HG02884 (cell line): ENCODE measurements at regions not wholly inside any gene's neighbourhood (a gene's known extent, or its start where the extent isn't known, plus 50 kb on each side); places are given as distances from the start of the nearest gene placed in this dataset.
"Not testable (repeated sequence)": the region's sequence is repeated elsewhere in the genome, so short reads cannot be mapped to it uniquely, and the experiment has no call there.

Experiments used
- ATAC-seq: cut with Tn5 transposase; IDR thresholded peaks from one replicate; pipeline ENCODE4 v1.9.1; 2021; ENCODE audit warnings: mild to moderate bottlenecking, moderate library complexity; ENCODE audit not compliant: unreplicated experiment

DNA sequence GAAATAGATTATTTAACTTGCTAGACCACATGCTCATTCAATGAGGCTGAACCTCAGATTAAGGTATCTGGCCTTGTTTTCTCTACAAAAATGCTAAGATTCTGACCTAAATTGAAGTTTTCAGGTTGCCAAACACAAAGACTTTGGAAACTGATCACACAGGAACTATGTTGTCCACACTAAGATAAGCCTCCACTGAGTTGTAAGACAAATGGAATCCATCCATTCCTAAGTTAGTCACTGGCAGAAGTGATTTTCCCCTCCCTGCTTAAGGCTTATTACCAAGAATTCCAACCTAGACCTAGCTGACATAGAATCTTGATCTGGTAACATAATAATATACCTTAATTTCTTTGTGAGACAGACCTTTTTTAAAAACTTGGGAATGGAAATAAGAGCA lies 608.1 kb downstream of the TENT5A start:
- no peak for ATAC-seq

DNA sequence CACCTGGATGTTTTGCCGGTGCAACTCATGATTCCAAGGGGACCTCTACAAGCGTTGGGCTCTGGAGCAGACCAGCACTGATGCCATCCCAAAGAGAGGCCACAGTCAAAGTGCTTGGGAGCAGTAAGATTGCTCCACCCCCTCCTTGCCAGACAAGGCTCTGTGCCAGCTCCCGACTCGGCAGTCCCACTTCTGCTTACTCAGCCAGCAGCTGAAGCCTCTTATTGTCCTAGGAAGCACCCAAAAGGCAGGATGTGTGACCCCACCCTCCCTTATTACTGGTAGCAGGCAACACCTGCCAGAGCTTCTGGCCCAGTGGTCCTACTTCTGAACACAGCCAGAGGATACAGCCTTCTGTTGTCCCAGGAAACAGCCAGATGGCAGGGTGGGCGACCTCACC lies 614.2 kb downstream of the TENT5A start:
- ATAC-seq: no peak

DNA sequence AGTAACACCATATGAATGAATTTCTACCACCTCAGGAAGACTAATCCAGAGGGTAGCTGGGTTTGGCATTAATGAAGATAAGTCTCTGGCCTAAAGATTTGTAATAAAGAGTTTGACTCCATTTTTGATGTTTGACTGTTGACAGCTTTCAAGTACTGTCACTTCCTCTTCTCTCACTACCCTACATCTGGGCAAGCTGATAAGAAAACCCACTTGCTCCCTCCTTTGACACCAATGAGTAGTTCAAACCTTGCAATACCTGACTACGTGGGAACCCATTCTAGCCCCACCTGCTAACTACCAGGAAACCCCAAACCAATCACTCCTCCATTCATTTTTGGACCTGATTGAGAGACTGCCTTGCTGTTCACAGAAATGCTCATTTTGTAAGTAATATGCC lies 621.5 kb downstream of the TENT5A start:
- no peak for ATAC-seq

DNA sequence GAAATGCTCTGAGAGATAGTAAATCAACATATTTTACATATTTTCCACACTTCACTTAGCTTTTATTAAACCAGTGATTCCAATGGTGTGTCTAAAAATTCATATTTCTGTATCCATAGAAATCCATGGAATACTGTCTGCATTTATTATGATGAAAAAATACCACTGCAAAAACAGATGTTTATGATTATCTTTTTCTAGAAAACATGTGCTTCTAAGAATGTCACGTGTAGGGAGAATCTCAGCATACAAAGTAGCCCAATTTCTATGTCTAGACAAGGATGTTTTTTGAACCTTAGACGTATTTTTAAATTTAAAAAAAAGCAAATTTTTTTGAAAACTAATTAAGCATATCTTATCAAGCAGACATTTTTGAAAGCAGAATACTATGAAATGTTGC lies 622.4 kb downstream of the TENT5A start:
- no peak for ATAC-seq

DNA sequence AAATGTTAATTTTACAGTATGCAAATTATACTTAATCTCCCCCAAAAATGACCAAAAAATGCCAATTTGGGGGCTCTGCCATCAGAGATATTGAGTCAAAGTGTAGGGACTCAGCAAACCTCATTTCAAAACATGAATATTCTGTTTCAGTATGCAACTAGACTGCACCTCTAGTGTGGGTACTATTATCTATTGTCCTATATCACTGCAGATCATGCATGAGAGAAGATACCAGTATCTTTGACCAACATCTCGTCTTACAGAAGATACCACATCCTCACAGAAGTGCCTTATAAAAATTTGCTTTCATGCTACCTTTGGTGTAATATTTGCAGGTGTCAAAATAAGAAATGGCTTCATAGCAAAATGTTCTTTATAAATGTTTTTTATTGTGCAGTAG lies 623.8 kb downstream of the TENT5A start:
- ATAC-seq: no peak

DNA sequence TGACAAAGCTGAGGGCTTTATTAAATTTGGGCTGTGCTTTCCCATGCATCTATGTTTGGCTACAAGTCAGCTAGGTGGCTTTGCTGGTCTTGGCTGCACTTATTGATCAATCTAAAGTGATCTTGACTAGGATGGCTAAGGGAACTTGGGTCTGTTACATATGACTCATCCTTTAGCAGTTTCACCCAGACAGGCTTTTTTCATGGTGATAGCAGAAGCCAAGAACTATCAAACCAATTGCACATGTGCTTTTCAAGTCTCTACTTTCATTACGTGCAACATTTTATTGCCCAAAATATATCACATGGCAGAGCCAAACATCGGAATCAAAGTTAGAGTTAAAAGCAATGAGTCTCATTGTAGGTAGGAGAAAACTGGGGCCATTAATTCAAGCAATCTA lies 626.3 kb downstream of the TENT5A start:
- ATAC-seq: no peak

DNA sequence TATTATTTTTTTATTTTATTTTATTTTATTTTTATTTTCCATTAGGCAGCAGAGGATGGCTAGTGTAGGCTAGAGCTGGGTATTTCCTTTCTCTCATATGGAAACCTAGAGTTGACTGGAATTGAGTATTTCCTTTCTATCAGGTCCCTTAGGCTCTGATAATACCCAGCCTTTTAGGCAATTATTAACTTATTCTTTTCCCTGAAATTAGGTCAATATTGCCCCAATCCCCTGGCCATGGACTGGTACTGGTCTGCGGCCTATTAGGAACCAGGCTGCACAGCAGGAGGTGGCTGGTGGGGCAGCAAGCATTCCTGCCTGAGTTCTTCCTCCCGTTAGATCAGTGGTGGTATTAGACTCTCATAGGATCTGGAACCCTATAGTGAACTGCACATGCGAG lies 632.2 kb downstream of the TENT5A start:
- ATAC-seq: no peak

DNA sequence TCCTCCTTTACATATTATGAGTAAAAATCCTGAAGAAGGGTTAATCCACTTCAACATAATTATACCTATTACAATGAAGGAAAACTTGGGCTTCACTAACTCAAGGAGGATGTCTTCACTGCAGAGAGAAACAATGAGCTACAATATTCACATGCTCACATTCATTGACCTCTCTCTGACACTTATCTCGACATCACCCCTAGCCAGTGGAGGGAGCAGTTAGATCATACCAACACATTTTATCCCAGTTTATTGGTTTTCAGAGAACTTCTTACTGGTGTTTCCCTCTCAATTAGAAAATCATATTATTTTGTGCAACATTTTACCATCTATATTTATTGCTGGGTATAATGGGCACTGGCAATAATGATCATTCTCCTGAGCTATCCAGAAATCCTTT lies 646.5 kb downstream of the TENT5A start:
- ATAC-seq: no peak

DNA sequence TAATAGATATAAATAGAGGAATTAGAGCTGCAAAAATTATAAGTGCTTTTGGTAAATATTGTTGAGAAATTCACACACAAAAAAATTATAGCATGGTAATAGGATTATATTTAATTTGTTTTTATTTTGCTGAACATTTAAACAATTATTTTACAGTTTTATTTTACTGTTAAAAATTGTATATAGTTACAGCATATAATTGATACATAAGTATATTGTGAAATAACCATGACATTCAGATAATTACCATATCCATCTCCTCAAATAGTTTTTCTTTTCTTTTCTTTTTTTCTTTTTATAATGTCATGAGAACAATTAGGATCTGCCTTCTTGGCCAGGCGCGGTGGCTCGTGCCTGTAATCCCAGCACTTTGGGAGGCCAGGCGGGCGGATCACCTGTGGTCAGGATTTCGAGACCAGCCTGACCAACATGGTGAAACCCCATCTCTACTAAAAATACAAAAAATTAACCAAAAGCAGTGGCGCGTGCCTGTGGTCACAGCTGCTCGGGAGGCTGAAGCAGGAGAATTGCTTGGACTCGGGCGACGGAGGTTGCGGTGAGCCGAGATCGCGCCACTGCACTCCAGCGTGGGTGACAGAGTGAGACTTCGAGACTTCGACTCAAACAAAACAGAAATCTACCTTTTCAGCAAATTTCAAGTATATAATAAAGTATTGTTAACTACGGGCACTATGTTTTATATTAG lies 654.2 kb downstream of the TENT5A start:
- ATAC-seq: no peak

DNA sequence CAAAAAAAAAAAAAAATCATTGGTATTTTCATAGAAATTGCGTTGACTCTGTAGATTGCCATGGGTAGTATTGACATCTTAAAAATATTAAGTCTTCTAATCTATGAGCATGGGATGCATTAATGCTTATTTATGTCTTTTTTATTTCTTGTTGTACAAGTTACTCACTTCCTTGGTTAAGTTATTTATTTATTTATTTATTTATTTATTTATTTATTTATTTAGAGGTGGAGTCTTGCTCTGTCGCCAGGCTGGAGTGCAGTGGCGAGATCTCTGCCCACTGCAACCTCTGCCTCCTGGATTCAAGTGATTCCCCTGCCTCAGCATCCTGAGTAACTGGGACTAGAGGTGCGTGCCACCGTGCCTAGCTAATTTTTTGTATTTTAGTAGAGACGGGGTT lies 656.0 kb downstream of the TENT5A start:
- ATAC-seq: not testable (repeated sequence)

DNA sequence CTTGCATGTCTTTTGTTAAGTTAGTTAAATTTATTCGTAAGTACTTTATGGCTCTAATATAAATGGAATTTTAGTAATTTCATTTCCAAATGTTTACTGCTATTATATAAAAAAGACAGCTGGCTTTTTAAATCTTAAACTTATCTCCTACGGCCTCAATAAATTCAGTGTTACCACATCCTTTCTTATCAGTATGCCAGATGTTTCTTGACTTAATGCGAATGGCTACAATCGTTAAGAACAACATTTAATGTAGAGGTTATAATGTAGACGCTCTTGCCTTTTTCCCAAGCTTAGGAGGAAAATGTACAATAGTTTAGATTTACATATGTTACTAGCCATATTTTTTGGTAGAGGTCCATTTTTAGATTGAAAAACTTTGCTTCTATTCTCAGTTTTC lies 659.4 kb downstream of the TENT5A start:
- ATAC-seq: no peak

DNA sequence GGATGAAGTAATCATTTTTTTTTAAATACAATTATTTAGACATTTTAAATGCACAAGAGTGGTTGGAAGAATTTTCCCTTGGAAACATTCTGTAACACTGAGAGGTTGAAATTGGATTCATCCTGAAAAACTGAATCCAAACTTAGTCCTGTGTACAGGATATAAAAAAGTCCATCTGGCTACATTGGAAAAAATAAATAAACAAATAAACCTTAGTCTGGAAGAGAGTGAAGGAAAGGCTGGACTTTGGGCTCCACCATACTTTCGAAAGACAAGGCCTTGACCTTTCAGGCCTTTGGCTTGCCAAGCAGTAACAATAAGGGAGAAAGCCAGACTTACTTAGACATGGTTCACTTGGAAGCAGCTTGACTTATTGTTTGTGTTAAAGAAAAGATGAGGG lies 664.3 kb downstream of the TENT5A start:
- no peak for ATAC-seq

DNA sequence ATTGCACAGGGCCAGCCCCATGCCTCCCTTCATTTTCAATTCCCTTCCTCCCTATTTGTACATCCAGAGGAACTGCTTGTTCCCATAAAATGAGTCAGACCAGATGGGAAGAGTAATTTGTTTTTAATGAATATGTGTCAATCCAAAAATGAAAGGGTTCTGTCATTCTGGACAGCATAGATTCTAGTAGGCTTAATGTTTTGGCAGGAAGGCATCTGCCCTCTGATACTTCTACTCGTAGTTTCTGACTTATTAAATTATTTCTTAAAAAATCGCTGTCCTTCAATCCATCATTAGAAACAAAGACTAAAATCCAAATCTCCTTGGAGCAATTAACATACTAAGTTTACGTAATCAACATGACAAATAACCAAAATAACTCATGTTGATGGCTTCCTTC lies 665.5 kb downstream of the TENT5A start:
- ATAC-seq: no peak

DNA sequence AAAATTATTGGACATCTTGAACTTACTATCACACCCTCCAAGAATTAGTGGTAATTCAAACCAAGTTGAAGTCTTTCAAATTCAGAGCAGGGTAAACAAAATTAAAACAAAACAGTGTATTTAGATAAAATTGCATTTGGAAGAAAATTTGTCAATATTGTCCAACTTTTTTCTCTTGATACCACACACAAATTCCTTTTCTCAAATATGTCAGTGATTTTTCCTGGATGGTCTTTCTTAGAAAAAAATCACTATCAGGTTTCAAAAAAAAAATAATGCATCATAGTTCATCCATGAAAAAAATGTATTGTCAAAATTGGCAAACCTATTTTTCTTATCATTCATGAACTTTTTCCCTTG lies 667.1 kb downstream of the TENT5A start:
- no peak for ATAC-seq

DNA sequence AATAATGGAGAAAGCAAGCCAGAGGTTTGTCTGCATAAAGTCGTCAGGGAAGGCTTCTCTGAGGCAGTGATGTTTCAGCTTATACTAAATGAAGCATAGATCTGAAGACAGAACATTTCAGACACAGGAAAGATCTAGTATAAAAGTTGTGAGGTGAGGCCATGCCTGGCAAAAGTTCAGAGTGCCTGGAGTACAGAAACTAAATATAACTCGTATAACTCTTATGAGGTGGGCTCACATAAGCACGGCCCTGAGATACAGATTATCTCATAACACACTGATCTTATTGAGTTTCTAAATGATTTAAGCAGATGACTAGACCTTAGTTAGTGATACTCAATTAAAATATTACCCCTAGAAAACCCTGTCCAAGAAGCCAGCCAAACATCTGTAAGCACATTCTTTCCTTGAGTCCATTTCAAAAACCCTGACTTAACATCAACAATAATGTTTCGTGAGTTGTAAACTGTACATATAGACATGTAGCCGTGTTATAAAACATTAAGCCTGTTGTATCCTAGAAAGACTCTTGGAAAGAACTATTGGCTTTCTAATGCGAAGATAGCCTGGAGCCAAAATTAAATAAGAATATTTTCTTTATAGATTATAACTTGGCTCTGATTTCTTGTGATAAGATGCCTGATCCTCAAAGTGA lies 667.6 kb downstream of the TENT5A start:
- no peak for ATAC-seq

DNA sequence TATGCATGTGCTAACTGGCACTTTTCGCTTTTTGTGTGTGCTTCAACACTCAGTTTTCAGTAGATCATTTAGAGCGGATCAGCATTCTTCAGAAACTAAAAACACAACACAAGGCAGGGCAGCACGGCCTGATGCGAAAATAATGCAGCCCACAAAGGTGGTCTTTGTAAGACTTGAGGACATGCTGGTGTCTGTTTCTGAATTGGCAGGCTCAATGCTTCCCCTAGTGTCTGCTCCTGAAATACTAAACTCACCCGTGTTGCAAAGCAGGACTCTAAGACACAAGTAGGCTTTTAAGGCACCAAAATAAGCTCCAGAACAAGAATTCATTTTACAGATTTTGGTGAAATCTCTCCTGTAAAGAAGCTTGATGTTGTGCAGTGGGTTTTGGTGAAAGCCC lies 676.5 kb downstream of the TENT5A start:
- ATAC-seq: no peak

DNA sequence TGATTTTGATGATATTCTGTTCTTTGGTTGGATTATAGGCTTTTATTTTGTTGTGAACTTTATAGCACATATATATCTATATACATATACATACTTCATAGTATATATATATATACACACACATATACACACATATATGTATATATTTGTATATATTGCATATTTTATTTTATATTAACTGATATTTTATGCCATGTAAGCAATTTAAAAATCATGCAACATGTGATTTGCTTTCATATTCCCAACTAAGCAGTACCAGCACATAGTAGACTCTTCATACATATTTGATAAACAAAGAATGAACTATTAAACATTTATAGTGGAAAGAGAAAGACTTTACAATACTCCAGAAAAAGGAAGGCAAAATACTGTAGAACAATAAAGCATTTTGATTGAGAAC lies 679.2 kb downstream of the TENT5A start:
- ATAC-seq: no peak

DNA sequence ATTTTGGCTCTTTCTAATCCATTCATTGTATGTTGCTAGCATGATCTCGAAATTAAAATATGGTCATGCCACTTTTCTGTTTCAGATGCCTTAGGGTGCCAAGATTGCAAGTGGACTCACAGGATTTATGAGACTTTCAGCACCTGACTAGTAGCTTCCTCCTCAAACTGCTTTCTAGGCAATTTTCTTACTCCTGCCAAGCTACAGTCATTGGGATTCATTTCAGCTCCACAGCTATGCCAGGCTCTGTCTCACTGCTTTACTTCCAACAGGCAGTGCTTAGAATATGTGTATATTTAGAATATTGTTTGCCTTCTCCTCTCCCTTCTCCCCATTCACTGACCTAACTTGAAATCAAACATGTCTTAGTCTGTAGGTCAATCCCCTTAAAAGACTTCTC lies 681.4 kb downstream of the TENT5A start:
- no peak for ATAC-seq

DNA sequence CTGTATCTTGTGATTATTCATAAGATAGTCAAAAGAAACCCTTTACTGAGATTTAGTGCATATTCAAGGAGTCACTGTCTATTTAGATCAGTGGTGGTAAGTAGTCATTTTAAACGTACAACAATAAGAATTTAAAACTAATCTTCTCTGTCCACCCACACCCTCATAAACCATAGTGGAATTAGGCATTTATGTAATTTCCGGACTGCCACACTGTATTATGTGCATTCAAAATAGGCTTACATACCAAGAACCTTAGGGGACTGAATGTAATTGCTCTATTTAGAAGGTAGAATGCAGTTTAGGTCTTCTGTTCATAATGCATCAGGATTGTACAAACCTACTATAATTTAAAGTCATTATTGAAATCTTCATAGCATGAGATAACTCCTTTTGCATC lies 685.4 kb downstream of the TENT5A start:
- no peak for ATAC-seq

DNA sequence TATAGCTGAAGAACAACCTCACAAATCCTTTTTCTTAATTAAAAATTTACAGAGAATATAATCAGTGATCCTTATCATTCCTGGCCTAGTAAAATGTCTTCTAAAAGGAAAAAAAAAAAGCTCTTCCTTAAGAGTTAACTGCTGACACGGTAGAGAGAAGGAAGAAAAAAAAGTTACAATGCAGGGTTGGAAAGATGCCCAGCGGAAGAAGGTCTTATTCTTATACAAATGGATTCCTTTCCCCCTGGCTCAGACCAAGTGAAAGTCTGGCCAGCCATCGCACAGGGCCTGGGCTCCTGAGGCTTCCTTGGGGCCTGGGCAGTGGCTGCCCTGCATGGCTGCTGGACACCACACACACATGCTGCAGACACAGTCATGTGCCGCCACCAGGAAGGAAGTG lies 688.6 kb downstream of the TENT5A start:
- ATAC-seq: no peak

DNA sequence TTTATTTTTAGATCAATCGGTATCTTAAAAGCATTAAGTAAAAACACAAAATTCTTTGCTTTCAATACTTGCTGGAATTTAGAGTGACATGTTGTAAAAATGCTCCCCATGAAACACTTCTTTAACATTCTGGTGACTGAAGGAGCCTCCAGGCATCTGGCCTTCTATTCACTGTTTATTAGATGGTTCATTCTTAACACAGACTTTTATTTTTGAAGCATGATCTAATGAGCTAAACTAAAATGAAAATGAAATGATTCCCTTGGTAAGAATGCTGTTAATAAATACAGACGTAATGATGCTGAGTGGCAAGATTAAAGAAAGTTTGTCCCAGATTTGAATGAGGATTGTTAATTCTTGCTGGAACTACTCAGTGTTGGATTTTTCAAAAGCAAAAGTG lies 698.4 kb downstream of the TENT5A start:
- ATAC-seq: no peak

DNA sequence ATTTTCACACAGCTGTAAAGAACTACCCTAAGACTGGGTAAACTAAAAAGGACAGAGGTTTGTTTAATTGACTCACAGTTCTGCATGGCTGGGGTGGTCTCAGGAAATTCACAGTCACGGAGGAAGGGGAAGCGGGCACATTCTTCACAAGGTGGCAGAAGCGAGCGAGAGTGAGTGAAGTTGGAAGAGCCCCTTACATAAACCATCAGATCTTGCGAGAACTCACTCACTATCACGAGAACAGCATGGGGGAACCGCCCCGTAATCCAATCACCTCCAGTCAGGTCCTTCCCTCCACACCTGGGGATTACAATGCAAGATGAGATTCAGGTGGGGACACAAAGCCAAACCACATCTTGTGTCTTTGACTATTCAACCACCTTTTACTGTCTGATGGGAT lies 700.5 kb downstream of the TENT5A start:
- ATAC-seq: no peak

DNA sequence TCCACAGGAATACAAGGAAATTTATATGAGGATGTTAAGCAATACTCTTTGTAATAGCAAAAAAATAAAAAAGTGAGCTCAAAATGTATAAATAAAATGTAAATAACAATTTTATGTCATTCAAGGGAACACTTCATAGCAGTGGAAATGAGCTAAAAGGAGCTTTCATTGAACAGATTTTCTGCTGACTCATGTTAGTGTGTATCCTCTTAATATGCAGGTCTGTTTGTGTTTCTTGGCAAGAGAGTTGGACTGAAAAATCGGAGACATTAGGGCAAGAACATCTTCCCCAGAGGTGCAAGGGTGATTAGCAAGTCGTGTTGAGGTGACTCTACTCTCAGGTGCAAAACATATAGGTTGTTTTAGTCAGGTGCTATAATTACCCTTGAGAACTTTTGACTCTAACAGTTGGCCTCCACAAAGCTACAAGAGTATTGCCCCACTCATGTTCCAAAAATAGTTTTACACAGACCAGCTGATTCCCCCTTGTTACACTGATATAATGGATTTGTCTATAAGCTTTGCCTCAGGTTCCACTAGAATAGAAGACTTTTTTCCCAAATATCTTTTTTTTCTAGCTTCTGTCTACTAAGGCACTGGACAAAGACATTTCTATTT lies 702.9 kb downstream of the TENT5A start:
- ATAC-seq: no peak
